ENCODE measurements at regions not wholly inside any gene's neighbourhood (a gene's known extent, or its start where the extent isn't known, plus 50 kb on each side); places are given as distances from the start of the nearest gene placed in this dataset.
"Not testable (repeated sequence)": the region's sequence is repeated elsewhere in the genome, so short reads cannot be mapped to it uniquely, and the experiment has no call there.

GRCh38 chr6:137933696-137934095 lies 66.6 kb downstream of the TNFAIP3 start:
- DNase-seq (ENCODE audit: low spot score) = no peak

GRCh38 chr6:137936798-137937197 lies 69.7 kb downstream of the TNFAIP3 start:
- TF ChIP-seq CTCF (IDR thresholded peaks at IDR 0.05; ENCODE audit: extremely low read depth, missing control alignments) = no peak
- no peak for DNase-seq (ENCODE audit: low spot score)

More at GRCh38 chr6:137933696-137934095, 66.6 kb downstream of the TNFAIP3 start:
- TF ChIP-seq CTCF (IDR thresholded peaks at IDR 0.05; ENCODE audit: extremely low read depth, missing control alignments) = no peak

- no peak for DNase-seq (ENCODE audit: low spot score)
- TF ChIP-seq CTCF (IDR thresholded peaks at IDR 0.05; ENCODE audit: extremely low read depth, missing control alignments) = no peak
These were observed 70.8 kb downstream of the TNFAIP3 start for GRCh38 chr6:137937834-137938233.

- no peak for TF ChIP-seq CTCF (IDR thresholded peaks at IDR 0.05; ENCODE audit: extremely low read depth, missing control alignments)
- no peak for DNase-seq (ENCODE audit: low spot score)
These were observed 71.8 kb downstream of the TNFAIP3 start for GRCh38 chr6:137938770-137939379.

GRCh38 chr6:137941995-137942394 lies 74.9 kb downstream of the TNFAIP3 start:
- TF ChIP-seq CTCF (IDR thresholded peaks at IDR 0.05; ENCODE audit: extremely low read depth, missing control alignments) = no peak
- DNase-seq (ENCODE audit: low spot score) = no peak

- DNase-seq (ENCODE audit: low spot score) = no peak
- no peak for TF ChIP-seq CTCF (IDR thresholded peaks at IDR 0.05; ENCODE audit: extremely low read depth, missing control alignments)
These were observed 75.7 kb downstream of the TNFAIP3 start for GRCh38 chr6:137942736-137943135.

- DNase-seq (ENCODE audit: low spot score) = not testable (repeated sequence)
These were observed 77.3 kb downstream of the TNFAIP3 start for GRCh38 chr6:137944381-137944780.

- peak; percentile 41 for TF ChIP-seq CTCF (IDR thresholded peaks at IDR 0.05; ENCODE audit: extremely low read depth, missing control alignments)
- no peak for DNase-seq (ENCODE audit: low spot score)
These were observed 77.9 kb downstream of the TNFAIP3 start for GRCh38 chr6:137944793-137945498.
